Osteoblast (primary cell): ENCODE measurements at regions not wholly inside any gene's neighbourhood (a gene's known extent, or its start where the extent isn't known, plus 50 kb on each side); places are given as distances from the start of the nearest gene placed in this dataset.

ENCODE experiments used
- DNase-seq: peaks from one replicate; pipeline ENCODE4 v3.0.0; 2011; ENCODE audit warnings: low spot score, mixed read lengths; ENCODE audit not compliant: insufficient read length; ENCODE audit errors: missing footprints
- H2AFZ ChIP-seq: 2 replicates; pipeline ENCODE4 v1.6.0; 2011; ENCODE audit warnings: mild to moderate bottlenecking, low read length
- H3K27ac ChIP-seq: 2 replicates; pipeline ENCODE4 v1.5.1; 2011; ENCODE audit warnings: mild to moderate bottlenecking, low read depth, low read length, moderate library complexity
- H3K27me3 ChIP-seq: 2 replicates; pipeline ENCODE4 v1.6.0; 2012; ENCODE audit warnings: mild to moderate bottlenecking, control low read depth, inconsistent platforms, low read length, moderate library complexity; ENCODE audit not compliant: insufficient read depth
- H3K36me3 ChIP-seq: 2 replicates; pipeline ENCODE4 v1.5.1; 2011; ENCODE audit warnings: mild to moderate bottlenecking, low read length, control low read depth, moderate library complexity; ENCODE audit not compliant: insufficient read depth
- H3K4me1 ChIP-seq: 2 replicates; pipeline ENCODE4 v1.5.1; 2011; ENCODE audit warnings: mild to moderate bottlenecking, low read length, control low read depth, moderate library complexity; ENCODE audit not compliant: insufficient read depth
- H3K4me2 ChIP-seq: 2 replicates; pipeline ENCODE4 v1.6.0; 2011; ENCODE audit warnings: mild to moderate bottlenecking, low read length; ENCODE audit not compliant: insufficient read depth
- H3K4me3 ChIP-seq: fragments of 200-600 bp; sonication (generic); 3 replicates; pipeline ENCODE4 v1.5.1; 2012; ENCODE audit warnings: mild to moderate bottlenecking, low read length, inconsistent platforms; ENCODE audit not compliant: insufficient read depth
- H3K79me2 ChIP-seq: 2 replicates; pipeline ENCODE4 v1.6.0; 2012; ENCODE audit warnings: mild to moderate bottlenecking, low read length, control low read depth, inconsistent platforms; ENCODE audit not compliant: insufficient read depth
- H3K9me3 ChIP-seq: 2 replicates; pipeline ENCODE4 v1.5.1; 2011; ENCODE audit warnings: low read depth, low read length, control low read depth
- H4K20me1 ChIP-seq: 2 replicates; pipeline ENCODE4 v1.6.0; 2012; ENCODE audit warnings: mild to moderate bottlenecking, low read length, control low read depth; ENCODE audit not compliant: insufficient read depth
- TF ChIP-seq, protein P1 (sequence below): IDR thresholded peaks from 2 replicates; pipeline ENCODE4 v1.5.1; 2011; ENCODE audit warnings: mild to moderate bottlenecking, low read depth, low read length, moderate library complexity; ENCODE audit errors: extremely low read depth

DNA sequence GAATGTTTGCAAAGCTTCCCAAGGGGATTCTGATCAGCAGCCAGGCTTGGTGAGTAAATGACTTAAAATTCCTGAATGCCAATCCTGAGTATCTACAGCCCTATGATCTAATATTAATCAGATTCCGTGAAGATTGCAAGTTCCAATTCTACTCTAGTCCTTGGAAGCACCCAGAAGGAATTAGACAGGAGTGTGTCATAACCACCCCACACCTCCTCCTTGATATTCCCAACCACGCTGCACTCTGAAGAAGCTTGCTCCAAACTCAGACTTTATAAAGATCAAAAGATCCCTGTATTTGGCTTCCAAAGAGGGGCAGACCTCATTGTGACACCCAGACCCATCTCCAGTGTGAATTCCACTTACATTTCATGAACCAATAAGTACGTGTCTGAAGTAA, 306.0 kb downstream of the BCL11B start:
- no peaks in the 10 kb centered on the region for H3K4me1 ChIP-seq
- no peaks in the 10 kb centered on the region for H4K20me1 ChIP-seq
- no peaks in the 10 kb centered on the region for H3K27me3 ChIP-seq
- TF ChIP-seq, protein P1, sequence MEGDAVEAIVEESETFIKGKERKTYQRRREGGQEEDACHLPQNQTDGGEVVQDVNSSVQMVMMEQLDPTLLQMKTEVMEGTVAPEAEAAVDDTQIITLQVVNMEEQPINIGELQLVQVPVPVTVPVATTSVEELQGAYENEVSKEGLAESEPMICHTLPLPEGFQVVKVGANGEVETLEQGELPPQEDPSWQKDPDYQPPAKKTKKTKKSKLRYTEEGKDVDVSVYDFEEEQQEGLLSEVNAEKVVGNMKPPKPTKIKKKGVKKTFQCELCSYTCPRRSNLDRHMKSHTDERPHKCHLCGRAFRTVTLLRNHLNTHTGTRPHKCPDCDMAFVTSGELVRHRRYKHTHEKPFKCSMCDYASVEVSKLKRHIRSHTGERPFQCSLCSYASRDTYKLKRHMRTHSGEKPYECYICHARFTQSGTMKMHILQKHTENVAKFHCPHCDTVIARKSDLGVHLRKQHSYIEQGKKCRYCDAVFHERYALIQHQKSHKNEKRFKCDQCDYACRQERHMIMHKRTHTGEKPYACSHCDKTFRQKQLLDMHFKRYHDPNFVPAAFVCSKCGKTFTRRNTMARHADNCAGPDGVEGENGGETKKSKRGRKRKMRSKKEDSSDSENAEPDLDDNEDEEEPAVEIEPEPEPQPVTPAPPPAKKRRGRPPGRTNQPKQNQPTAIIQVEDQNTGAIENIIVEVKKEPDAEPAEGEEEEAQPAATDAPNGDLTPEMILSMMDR = no peak
- no peak overlapping the region for H2AFZ ChIP-seq
- DNase-seq = no peak
- H3K4me3 ChIP-seq = no peak overlapping the region
- no peaks in the 10 kb centered on the region for H3K9me3 ChIP-seq
- no peak overlapping the region for H3K27ac ChIP-seq
- H3K36me3 ChIP-seq = no peaks in the 10 kb centered on the region
- H3K79me2 ChIP-seq = no peaks in the 10 kb centered on the region
- no peak overlapping the region for H3K4me2 ChIP-seq

DNA sequence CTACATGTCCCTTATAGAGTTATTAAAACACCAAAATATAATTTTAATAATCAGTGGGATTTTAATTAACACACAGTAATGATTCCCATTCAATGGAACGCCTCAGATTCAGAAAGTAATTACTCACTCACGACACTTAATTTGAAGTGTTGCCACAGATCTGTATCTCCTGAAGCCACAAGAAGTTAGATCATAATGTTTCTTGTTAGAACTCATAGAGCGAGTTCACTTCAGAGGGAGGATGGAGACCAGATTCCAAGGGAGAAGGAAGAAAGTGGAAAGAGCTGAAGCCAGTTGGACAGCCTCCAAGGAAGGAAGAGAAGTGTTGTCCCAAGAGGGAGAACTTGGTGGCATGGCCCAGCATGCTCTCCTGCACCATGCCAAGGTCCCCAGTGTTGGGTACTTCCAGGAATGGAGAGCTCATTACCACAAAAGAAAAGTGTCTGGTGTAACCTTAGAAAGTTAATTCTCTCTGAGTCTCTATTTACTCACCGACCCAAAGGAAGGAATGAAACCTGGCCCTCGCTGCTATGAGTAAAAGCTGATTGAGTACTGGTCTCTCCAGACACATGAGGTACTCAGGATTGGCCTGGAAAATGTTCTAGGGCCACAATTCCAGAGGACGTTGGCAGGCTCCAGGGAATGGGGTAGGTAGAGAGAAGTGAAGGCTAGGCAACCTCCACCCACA, 305.4 kb downstream of the BCL11B start:
- H3K27ac ChIP-seq = no peak overlapping the region
- H3K4me3 ChIP-seq = no peak overlapping the region
- DNase-seq = no peak
- H3K79me2 ChIP-seq = no peaks in the 10 kb centered on the region
- no peak overlapping the region for H3K4me2 ChIP-seq
- H4K20me1 ChIP-seq = no peaks in the 10 kb centered on the region
- TF ChIP-seq, protein P1 = no peak
- no peaks in the 10 kb centered on the region for H3K27me3 ChIP-seq
- no peaks in the 10 kb centered on the region for H3K4me1 ChIP-seq
- H2AFZ ChIP-seq = no peak overlapping the region
- no peaks in the 10 kb centered on the region for H3K9me3 ChIP-seq
- H3K36me3 ChIP-seq = no peaks in the 10 kb centered on the region

- Histone ChIP-seq H3K4me3 (no peak overlapping the region), H2AFZ (no peak overlapping the region), H3K27me3 (no peaks in the 10 kb centered on the region), H3K79me2 (no peaks in the 10 kb centered on the region), H3K36me3 (no peaks in the 10 kb centered on the region), H3K9me3 (no peaks in the 10 kb centered on the region), H3K27ac (no peak overlapping the region), H4K20me1 (no peaks in the 10 kb centered on the region), H3K4me1 (no peaks in the 10 kb centered on the region), H3K4me2 (no peak overlapping the region)
- TF ChIP-seq, protein P1 = no peak
- DNase-seq = no peak
Measured at GRCh38 chr14:98974113-98974512, 297.9 kb downstream of the BCL11B start.

DNA sequence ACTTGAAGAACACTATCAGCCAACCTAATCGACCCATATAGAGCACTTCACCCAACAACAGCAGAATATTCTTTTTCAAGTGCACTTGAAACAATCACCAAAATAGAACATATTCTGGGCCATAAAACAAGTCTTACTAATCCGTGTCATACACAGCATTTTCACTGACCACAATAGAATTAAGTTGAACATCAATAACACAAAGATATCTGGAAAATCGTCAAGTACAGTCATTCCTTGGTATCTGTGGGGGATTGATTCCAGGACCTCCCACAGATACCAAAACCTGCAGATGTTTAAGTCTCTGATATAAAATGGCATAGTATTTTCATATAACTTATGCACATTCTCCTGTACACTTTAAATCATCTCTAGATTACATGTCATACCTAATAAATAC, 295.7 kb downstream of the BCL11B start:
- TF ChIP-seq, protein P1 = no peak
- no peak overlapping the region for H3K27ac ChIP-seq
- H3K4me2 ChIP-seq = no peak overlapping the region
- no peak overlapping the region for H2AFZ ChIP-seq
- H3K4me3 ChIP-seq = no peak overlapping the region
- no peak for DNase-seq
- no peaks in the 10 kb centered on the region for H3K9me3 ChIP-seq
- H3K36me3 ChIP-seq = no peaks in the 10 kb centered on the region
- H3K27me3 ChIP-seq = no peaks in the 10 kb centered on the region
- H4K20me1 ChIP-seq = no peaks in the 10 kb centered on the region
- H3K4me1 ChIP-seq = no peaks in the 10 kb centered on the region
- no peaks in the 10 kb centered on the region for H3K79me2 ChIP-seq
